ENCODE measurements at regions not wholly inside any gene's neighbourhood (a gene's known extent, or its start where the extent isn't known, plus 50 kb on each side); places are given as distances from the start of the nearest gene placed in this dataset.

DNA sequence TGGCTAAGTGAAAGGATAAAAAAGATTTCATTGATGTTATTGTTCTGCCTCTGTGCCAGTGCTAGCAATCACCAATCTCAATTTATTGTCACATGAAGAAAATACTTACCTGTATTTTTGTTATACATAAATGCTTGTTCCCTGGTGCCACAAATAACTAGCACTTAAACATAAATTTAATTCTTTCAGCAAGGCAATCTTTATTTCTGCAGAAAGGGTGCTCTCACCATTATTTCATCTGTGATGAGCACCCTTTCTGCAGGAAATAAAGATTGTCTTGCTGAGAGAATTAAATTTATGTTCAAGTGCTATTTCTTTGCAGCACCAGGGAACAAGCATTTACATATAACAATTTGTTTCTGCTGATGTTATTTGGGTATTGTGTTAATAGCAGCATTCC, 87.2 kb downstream of the DIRAS3 start:
- Histone ChIP-seq H3K27me3 (replicated peaks; ENCODE audit: insufficient read depth) (no peaks in the 10 kb centered on the region), H3K4me1 (ENCODE audit: insufficient read depth) (no peaks in the 10 kb centered on the region), H2AFZ (no peak overlapping the region), H3K27ac (no peak overlapping the region), H3K9me3 (ENCODE audit: low read depth) (peaks cover 7% of the 10 kb centered on the region), H3K9ac (no peak overlapping the region), H4K20me1 (ENCODE audit: insufficient read depth) (no peaks in the 10 kb centered on the region), H3K9me2 (ENCODE audit: insufficient read depth) (no peaks in the 10 kb centered on the region), H3K36me3 (ENCODE audit: low read depth) (no peaks in the 10 kb centered on the region), H3K4me3 (no peak overlapping the region), H3K4me2 (ENCODE audit: unreplicated experiment) (no peak overlapping the region), H3F3A (ENCODE audit: insufficient read depth) (no peaks in the 10 kb centered on the region), H3K79me2 (ENCODE audit: insufficient read depth) (no peaks in the 10 kb centered on the region)
- TF ChIP-seq EZH2 (IDR thresholded peaks at IDR 0.05; ENCODE audit: insufficient read depth, poor library complexity, severe bottlenecking): no peak
- no peak for TF ChIP-seq EZH2phosphoT487 (IDR thresholded peaks at IDR 0.05; ENCODE audit: insufficient read depth, low read depth)
- in situ Hi-C loops (cut with MboI): no loop called here
- DNase-seq: no peak

DNA sequence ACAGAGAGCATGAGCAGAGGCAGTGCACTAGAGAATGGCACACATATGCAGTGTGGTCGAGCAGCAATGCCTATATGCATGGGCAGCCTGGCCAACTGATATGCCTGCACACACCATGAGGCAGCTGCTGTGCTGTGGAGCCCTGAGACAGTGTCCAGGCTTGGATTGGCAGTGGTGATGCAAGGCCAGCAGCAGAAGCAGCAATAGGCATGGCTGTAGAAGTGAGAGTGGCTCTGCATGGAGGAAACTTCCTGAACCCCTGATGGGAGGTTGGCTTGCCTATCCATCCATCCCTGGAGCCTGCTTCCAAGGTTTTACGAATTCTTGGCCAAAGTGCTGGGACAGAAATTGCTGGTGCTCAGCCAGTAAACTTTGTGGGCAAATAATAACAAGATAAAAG, 89.7 kb downstream of the DIRAS3 start:
- in situ Hi-C loops (cut with MboI): no loop called here
- H3F3A ChIP-seq (ENCODE audit: insufficient read depth): no peaks in the 10 kb centered on the region
- H4K20me1 ChIP-seq (ENCODE audit: insufficient read depth): no peaks in the 10 kb centered on the region
- H3K9ac ChIP-seq: no peak overlapping the region
- H2AFZ ChIP-seq: no peak overlapping the region
- DNase-seq: no peak
- no peak overlapping the region for H3K4me2 ChIP-seq (ENCODE audit: unreplicated experiment)
- no peak for TF ChIP-seq EZH2 (IDR thresholded peaks at IDR 0.05; ENCODE audit: insufficient read depth, poor library complexity, severe bottlenecking)
- peaks cover 7% of the 10 kb centered on the region; the same call in 1 of the 2 replicates for H3K4me1 ChIP-seq (ENCODE audit: insufficient read depth)
- 63 to 65% methylated on average over 2 of the region's 2 CpGs for WGBS, 2 experiments (ENCODE audit: low coverage in 1 of 2, low lambda C conversion rate in 2 of 2, missing lambda C conversion rate in 2 of 2)
- H3K36me3 ChIP-seq (ENCODE audit: low read depth): no peaks in the 10 kb centered on the region
- no peak overlapping the region for H3K27ac ChIP-seq
- peaks cover 7% of the 10 kb centered on the region for H3K9me3 ChIP-seq (ENCODE audit: low read depth)
- H3K4me3 ChIP-seq: no peak overlapping the region
- no peaks in the 10 kb centered on the region for H3K27me3 ChIP-seq (replicated peaks; ENCODE audit: insufficient read depth)
- H3K79me2 ChIP-seq (ENCODE audit: insufficient read depth): no peaks in the 10 kb centered on the region
- H3K9me2 ChIP-seq (ENCODE audit: insufficient read depth): no peaks in the 10 kb centered on the region

DNA sequence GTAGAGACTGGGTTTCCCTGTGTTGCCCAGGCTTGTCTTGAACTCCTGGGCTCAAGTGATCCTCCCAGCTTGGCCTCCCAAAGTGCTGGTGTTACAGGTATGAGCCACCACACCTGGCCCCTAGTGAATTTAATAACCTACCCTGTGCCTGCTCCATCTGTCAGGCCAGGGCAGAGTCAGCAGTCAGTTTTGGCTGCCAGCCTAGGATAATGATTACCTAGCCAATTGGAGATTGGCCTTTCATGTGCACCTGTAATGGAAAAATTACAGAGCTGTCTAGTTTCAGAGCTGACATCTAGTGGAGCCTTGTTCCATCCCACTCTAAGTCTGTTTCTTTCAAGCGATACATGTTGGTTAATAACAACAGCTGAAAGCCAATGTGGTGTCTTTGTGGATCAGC, 92.0 kb downstream of the DIRAS3 start:
- H2AFZ ChIP-seq: no peak overlapping the region
- no peaks in the 10 kb centered on the region for H3K9me2 ChIP-seq (ENCODE audit: insufficient read depth)
- in situ Hi-C loops (cut with MboI): no loop called here
- H3K36me3 ChIP-seq (ENCODE audit: low read depth): no peaks in the 10 kb centered on the region
- no peak for DNase-seq
- H3F3A ChIP-seq (ENCODE audit: insufficient read depth): no peaks in the 10 kb centered on the region
- TF ChIP-seq EZH2phosphoT487 (IDR thresholded peaks at IDR 0.05; ENCODE audit: insufficient read depth, low read depth) (no peak), EZH2 (IDR thresholded peaks at IDR 0.05; ENCODE audit: insufficient read depth, poor library complexity, severe bottlenecking) (no peak)
- H3K9me3 ChIP-seq (ENCODE audit: low read depth): peaks cover 7% of the 10 kb centered on the region
- no peaks in the 10 kb centered on the region for H4K20me1 ChIP-seq (ENCODE audit: insufficient read depth)
- no peak overlapping the region for H3K9ac ChIP-seq
- H3K4me2 ChIP-seq (ENCODE audit: unreplicated experiment): no peak overlapping the region
- H3K79me2 ChIP-seq (ENCODE audit: insufficient read depth): no peaks in the 10 kb centered on the region
- no peaks in the 10 kb centered on the region for H3K27me3 ChIP-seq (replicated peaks; ENCODE audit: insufficient read depth)
- H3K4me1 ChIP-seq (ENCODE audit: insufficient read depth): peaks cover 7% of the 10 kb centered on the region; the same call in 1 of the 2 replicates
- no peak overlapping the region for H3K27ac ChIP-seq
- 85 to 100% methylated on average over 1 of the region's 1 CpG for WGBS, 2 experiments (ENCODE audit: low coverage in 1 of 2, low lambda C conversion rate in 2 of 2, missing lambda C conversion rate in 2 of 2)
- H3K4me3 ChIP-seq: no peak overlapping the region

DNA sequence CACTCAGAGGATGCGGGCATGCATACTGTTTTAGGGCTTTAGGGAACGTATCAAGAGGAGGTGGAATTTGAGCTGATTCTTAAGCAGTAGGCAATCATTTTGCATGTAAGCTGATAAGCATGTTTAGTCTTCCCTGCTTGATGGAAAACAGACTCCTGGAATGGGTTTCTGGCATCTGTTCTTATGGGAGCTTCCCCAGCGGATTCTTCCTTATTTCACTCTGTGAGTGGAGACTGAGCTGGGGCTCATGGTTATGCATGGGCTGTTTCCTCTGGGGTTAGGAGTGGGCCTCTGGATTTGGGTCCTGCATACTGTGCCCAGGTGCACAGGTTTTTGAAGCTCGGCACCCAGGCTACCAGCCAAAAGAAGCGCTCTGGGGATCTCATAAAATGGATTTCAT, 93.4 kb downstream of the DIRAS3 start:
- WGBS, 2 experiments (ENCODE audit: low coverage in 1 of 2, low lambda C conversion rate in 2 of 2, missing lambda C conversion rate in 2 of 2): 68 to 75% methylated on average over 5 of the region's 5 CpGs
- no peaks in the 10 kb centered on the region for H3K9me3 ChIP-seq (ENCODE audit: low read depth)
- no peak for DNase-seq
- H4K20me1 ChIP-seq (ENCODE audit: insufficient read depth): no peaks in the 10 kb centered on the region
- no peak for TF ChIP-seq EZH2phosphoT487 (IDR thresholded peaks at IDR 0.05; ENCODE audit: insufficient read depth, low read depth)
- TF ChIP-seq EZH2 (IDR thresholded peaks at IDR 0.05; ENCODE audit: insufficient read depth, poor library complexity, severe bottlenecking): no peak
- H3K4me1 ChIP-seq (ENCODE audit: insufficient read depth): peaks cover 12% of the 10 kb centered on the region; the same call in 1 of the 2 replicates
- H3K36me3 ChIP-seq (ENCODE audit: low read depth): no peaks in the 10 kb centered on the region
- in situ Hi-C loops (cut with MboI): no loop called here
- no peak overlapping the region for H3K27ac ChIP-seq
- no peaks in the 10 kb centered on the region for H3K79me2 ChIP-seq (ENCODE audit: insufficient read depth)
- no peak overlapping the region for H3K9ac ChIP-seq
- no peaks in the 10 kb centered on the region for H3K27me3 ChIP-seq (replicated peaks; ENCODE audit: insufficient read depth)
- H3F3A ChIP-seq (ENCODE audit: insufficient read depth): no peaks in the 10 kb centered on the region
- H3K4me3 ChIP-seq: no peak overlapping the region
- H3K4me2 ChIP-seq (ENCODE audit: unreplicated experiment): no peak overlapping the region
- no peaks in the 10 kb centered on the region for H3K9me2 ChIP-seq (ENCODE audit: insufficient read depth)
- H2AFZ ChIP-seq: no peak overlapping the region

DNA sequence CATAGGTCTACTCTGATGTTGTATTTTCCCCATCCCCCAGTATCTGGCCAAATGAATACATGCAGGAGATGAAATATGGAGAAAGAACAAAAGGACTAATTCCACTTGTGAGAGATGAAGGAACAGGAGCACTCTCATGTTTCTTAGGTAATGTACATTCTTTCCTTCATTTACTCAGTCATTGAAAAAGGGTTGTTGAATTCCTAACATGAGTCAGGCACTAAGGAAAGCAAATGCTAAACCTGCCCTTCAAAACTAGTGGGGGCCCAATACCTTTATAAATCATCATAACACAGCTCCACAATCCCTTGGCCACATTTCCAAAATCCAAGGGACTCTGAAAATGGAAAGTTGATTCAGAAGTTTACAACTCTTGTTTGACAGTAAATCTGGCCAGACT, 94.3 kb downstream of the DIRAS3 start:
- in situ Hi-C loops (cut with MboI): no loop called here
- no peak overlapping the region for H3K27ac ChIP-seq

More for the DNA sequence above, 94.3 kb downstream of the DIRAS3 start:
- Histone ChIP-seq H3K9ac (no peak overlapping the region), H4K20me1 (ENCODE audit: insufficient read depth) (no peaks in the 10 kb centered on the region), H3K9me2 (ENCODE audit: insufficient read depth) (no peaks in the 10 kb centered on the region), H3F3A (ENCODE audit: insufficient read depth) (no peaks in the 10 kb centered on the region), H3K79me2 (ENCODE audit: insufficient read depth) (no peaks in the 10 kb centered on the region), H3K9me3 (ENCODE audit: low read depth) (no peaks in the 10 kb centered on the region), H3K4me2 (ENCODE audit: unreplicated experiment) (no peak overlapping the region), H3K4me3 (no peak overlapping the region), H3K36me3 (ENCODE audit: low read depth) (no peaks in the 10 kb centered on the region), H2AFZ (no peak overlapping the region), H3K27me3 (replicated peaks; ENCODE audit: insufficient read depth) (no peaks in the 10 kb centered on the region), H3K4me1 (ENCODE audit: insufficient read depth) (peaks cover 13% of the 10 kb centered on the region; the same call in 1 of the 2 replicates)
- peak; percentile 20 for DNase-seq
- TF ChIP-seq EZH2phosphoT487 (IDR thresholded peaks at IDR 0.05; ENCODE audit: insufficient read depth, low read depth) (no peak), EZH2 (IDR thresholded peaks at IDR 0.05; ENCODE audit: insufficient read depth, poor library complexity, severe bottlenecking) (no peak)
